GM06990 (cell line): ENCODE measurements at regions not wholly inside any gene's neighbourhood (a gene's known extent, or its start where the extent isn't known, plus 50 kb on each side); places are given as distances from the start of the nearest gene placed in this dataset.
"Not testable (repeated sequence)": the region's sequence is repeated elsewhere in the genome, so short reads cannot be mapped to it uniquely, and the experiment has no call there.

Experiments
- DNase-seq: peaks from one replicate; pipeline ENCODE4 v3.0.0-alpha.2; 2011; ENCODE audit not compliant: insufficient read length; ENCODE audit errors: extremely low read depth
- H3K27me3 ChIP-seq: replicated peaks from 2 replicates; pipeline ENCODE4 v1.6.0; 2011; ENCODE audit warnings: low read length; ENCODE audit not compliant: control insufficient read depth, insufficient read depth
- H3K36me3 ChIP-seq: 2 replicates; pipeline ENCODE4 v1.5.1; 2011; ENCODE audit warnings: low read length; ENCODE audit not compliant: control insufficient read depth, insufficient read depth
- H3K4me3 ChIP-seq: replicated peaks from 2 replicates; pipeline ENCODE4 v1.5.1; 2011; ENCODE audit warnings: low read depth, mild to moderate bottlenecking, control low read depth, low read length
- TF ChIP-seq, protein P1 (sequence below): IDR thresholded peaks from 2 replicates; pipeline ENCODE4 v1.5.1; 2011; ENCODE audit warnings: low read length, control low read depth, mild to moderate bottlenecking, inconsistent platforms; ENCODE audit not compliant: insufficient read depth, poor library complexity, severe bottlenecking

DNA sequence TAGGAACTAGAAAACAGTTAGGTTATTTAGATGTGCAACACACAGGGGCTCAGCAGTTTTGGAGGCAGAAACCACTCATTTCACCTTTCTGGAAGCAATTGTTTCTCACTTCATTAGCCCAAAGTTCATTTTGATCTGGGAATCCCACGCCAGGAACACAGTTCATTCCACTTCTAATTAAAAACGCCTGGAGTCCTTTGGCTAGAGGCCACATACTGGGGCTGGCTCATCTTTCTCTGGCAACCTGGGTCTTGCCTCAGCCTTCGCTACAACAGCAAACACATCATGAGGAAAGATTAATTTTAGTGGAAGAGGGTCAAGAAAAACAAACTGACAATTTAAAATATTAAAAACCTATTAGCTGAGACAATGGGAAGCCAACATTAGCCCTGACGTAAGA is 69.7 kb downstream of the RFPL4B start:
- Histone ChIP-seq H3K27me3 (no peaks in the 10 kb centered on the region; the same call in 1 of the 2 replicates), H3K4me3 (no peak overlapping the region), H3K36me3 (no peaks in the 10 kb centered on the region)
- TF ChIP-seq, protein P1, sequence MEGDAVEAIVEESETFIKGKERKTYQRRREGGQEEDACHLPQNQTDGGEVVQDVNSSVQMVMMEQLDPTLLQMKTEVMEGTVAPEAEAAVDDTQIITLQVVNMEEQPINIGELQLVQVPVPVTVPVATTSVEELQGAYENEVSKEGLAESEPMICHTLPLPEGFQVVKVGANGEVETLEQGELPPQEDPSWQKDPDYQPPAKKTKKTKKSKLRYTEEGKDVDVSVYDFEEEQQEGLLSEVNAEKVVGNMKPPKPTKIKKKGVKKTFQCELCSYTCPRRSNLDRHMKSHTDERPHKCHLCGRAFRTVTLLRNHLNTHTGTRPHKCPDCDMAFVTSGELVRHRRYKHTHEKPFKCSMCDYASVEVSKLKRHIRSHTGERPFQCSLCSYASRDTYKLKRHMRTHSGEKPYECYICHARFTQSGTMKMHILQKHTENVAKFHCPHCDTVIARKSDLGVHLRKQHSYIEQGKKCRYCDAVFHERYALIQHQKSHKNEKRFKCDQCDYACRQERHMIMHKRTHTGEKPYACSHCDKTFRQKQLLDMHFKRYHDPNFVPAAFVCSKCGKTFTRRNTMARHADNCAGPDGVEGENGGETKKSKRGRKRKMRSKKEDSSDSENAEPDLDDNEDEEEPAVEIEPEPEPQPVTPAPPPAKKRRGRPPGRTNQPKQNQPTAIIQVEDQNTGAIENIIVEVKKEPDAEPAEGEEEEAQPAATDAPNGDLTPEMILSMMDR: no peak
- DNase-seq: no peak

DNA sequence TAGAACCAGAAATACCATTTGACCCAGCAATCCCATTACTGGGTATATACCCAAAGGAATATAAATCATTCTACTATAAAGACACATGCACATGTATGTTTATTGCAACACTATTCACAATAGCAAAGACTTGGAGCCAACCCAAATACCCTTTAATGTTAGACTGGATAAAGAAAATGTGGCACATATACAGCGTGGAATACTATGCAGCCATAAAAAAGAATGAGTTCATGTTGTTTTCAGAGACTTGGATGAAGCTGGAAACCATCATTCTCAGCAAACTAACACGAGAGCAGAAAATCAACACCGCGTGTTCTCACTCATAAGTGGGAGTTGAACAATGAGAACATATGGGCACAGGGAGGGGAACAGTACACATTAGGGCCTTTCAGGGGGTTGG is 79.9 kb downstream of the RFPL4B start:
- not testable (repeated sequence) for H3K36me3 ChIP-seq, H3K27me3 ChIP-seq, DNase-seq, H3K4me3 ChIP-seq

DNA sequence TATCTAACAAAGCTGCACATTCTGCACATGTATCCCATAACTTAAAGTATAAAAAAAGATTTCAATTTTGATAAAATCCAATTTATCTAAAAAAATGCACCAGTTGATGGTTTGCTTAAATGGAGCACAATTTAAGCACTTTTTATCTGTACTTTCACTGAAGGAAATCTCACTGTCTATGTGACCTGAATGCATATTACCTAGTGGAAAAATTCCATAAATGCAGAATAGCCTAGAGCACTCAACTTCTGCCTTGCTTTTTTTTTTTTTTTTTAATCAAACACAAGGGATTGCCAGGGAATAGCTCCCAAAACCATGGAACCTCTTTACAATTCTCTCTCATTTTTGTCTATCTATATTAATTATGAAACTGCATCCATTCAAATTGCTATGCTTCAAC is 80.4 kb downstream of the RFPL4B start:
- TF ChIP-seq, protein P1: no peak
- DNase-seq: no peak
- H3K4me3 ChIP-seq: no peak overlapping the region
- H3K27me3 ChIP-seq: no peaks in the 10 kb centered on the region
- H3K36me3 ChIP-seq: no peaks in the 10 kb centered on the region

DNA sequence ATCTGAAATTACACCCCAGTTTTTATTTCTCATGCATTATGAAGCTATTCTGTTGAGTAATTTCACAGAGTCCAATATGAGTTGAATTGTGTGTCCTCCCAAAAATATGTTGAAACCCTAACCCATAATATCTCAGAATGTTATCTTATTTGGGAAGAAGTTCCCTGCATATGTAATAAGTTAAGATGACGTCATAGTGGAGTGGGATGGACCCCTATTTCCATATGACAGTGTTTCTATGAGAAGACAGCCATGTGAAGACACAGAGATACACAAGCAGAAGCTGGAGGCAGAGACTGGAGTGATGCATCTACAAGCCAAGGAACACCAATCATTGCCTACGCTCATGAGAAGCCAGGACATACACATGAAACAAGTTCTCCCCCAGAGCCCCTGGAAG is 81.3 kb downstream of the RFPL4B start:
- no peak overlapping the region for H3K4me3 ChIP-seq
- H3K36me3 ChIP-seq: no peaks in the 10 kb centered on the region
- TF ChIP-seq, protein P1: no peak
- no peak for DNase-seq
- H3K27me3 ChIP-seq: no peaks in the 10 kb centered on the region

DNA sequence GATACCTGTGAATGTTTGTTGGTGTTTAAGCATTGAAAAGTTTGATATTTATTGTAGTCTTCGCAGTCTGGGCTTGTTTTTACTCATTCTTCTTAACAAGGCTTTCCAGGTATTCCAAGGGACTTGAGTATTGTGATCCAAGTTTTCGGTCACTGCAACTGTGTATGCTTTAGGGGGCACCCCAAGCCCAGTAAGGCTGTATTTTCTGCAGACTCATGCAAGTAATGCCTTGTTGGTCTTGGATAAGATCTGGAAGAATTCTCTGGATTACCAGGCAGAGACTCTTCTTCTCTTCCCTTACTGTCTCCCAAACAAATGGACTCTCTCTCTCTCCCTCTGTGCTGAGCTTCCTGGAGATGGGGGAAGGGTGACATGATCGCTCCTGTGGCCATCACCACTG is 82.1 kb downstream of the RFPL4B start:
- Histone ChIP-seq H3K36me3 (no peaks in the 10 kb centered on the region), H3K4me3 (no peak overlapping the region), H3K27me3 (no peaks in the 10 kb centered on the region)
- TF ChIP-seq, protein P1: no peak
- no peak for DNase-seq

DNA sequence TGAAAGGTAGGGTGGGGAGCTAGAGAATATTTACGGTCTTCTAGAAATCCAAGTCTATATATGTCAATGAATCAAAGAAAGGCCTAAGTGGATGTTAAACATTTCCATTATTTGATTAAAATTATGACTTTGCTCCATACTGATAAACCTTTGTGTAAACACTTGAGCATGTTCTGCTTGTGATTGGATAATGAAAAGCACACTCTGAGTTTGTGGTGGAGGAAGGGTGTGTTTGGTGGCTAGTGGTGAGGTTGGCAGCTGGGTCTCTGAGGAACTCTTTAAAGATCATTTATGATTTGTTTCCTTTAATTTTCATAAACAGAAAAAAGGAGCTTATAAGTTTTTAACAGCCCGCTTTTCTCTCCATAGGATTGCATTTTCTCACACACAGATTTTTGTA is 84.7 kb downstream of the RFPL4B start:
- Histone ChIP-seq H3K36me3 (no peaks in the 10 kb centered on the region), H3K4me3 (no peak overlapping the region), H3K27me3 (no peaks in the 10 kb centered on the region)
- TF ChIP-seq, protein P1: no peak
- no peak for DNase-seq

DNA sequence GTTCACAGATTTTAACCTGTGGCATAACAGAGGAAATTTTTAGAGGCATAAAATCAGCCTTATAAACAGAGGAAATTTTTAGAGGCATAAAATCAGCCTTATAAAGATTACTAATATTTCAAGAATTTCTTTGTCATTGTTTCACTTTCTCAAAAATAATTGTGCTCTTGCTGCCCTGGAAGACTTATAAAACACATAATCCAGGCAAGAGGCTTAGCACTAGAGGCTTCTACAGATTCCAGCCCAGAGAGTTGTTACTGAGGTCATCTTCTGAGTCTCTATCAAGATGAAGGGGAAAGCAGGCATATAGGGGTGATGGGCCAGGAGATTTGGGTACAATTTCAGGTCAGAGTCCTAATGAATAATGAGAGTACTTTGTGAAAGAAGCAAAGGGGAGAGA is 85.7 kb downstream of the RFPL4B start:
- Histone ChIP-seq H3K27me3 (no peaks in the 10 kb centered on the region), H3K4me3 (no peak overlapping the region), H3K36me3 (no peaks in the 10 kb centered on the region)
- TF ChIP-seq, protein P1: no peak
- no peak for DNase-seq
